Hepatocyte (in vitro differentiated cells): ENCODE measurements at regions not wholly inside any gene's neighbourhood (a gene's known extent, or its start where the extent isn't known, plus 50 kb on each side); places are given as distances from the start of the nearest gene placed in this dataset.

Source experiments
- CTCF ChIP-seq: fragments of 200-600 bp; sonication (generic); IDR thresholded peaks from 2 replicates; pipeline ENCODE4 v1.5.1; 2016; ENCODE audit warnings: antibody characterized with exemption, mild to moderate bottlenecking; ENCODE audit not compliant: poor library complexity
- EZH2phosphoT487 ChIP-seq: fragments of 200-600 bp; sonication (generic); IDR thresholded peaks from one replicate; pipeline ENCODE4 v1.6.1; 2018; ENCODE audit warnings: antibody characterized with exemption, mild to moderate bottlenecking, low read depth, moderate library complexity; ENCODE audit not compliant: unreplicated experiment, severe bottlenecking

- TF ChIP-seq CTCF (no peak), EZH2phosphoT487 (no peak)
Observed at GRCh38 chr10:30189238-30189580, 129.8 kb upstream of the JCAD start.
